Thoracic aorta (tissue), 2 donors: ENCODE measurements at regions not wholly inside any gene's neighbourhood (a gene's known extent, or its start where the extent isn't known, plus 50 kb on each side); places are given as distances from the start of the nearest gene placed in this dataset.

Experiments
- ATAC-seq: fragments of 150-250 bp; one replicate; pipeline ENCODE4 v1.8.0; 2017; ENCODE audit warnings: low read depth; ENCODE audit not compliant: insufficient number of reproducible peaks, low FRiP score
- DNase-seq: peaks from one replicate; pipeline ENCODE4 v3.0.0-alpha.2; 2020; ENCODE audit warnings: low spot score
- H3K27ac ChIP-seq, 2 donors: fragments of 200-600 bp; sonication (generic); 1 replicate in 1 of 2; 2 replicates in 1 of 2; pipeline ENCODE4 v1.5.1; 2016; ENCODE audit warnings: mild to moderate bottlenecking in 2 of 2, moderate library complexity in 2 of 2
- H3K27me3 ChIP-seq: fragments of 200-600 bp; sonication (generic); replicated peaks from 2 replicates; pipeline ENCODE4 v1.6.0; 2016; ENCODE audit warnings: mild to moderate bottlenecking; ENCODE audit not compliant: insufficient read depth
- H3K36me3 ChIP-seq: fragments of 200-600 bp; sonication (generic); one replicate; pipeline ENCODE4 v1.5.1; 2016
- H3K4me1 ChIP-seq, 2 donors: fragments of 200-600 bp; sonication (generic); 1 replicate in 1 of 2; 2 replicates in 1 of 2; pipeline versions ENCODE4 v1.5.1 to v1.6.0; 2016; ENCODE audit warnings: low read depth in 2 of 2, mild to moderate bottlenecking in 1 of 2; ENCODE audit not compliant: control insufficient read depth in 1 of 2
- H3K4me3 ChIP-seq: fragments of 200-600 bp; sonication (generic); 2 replicates; pipeline ENCODE4 v1.5.1; 2016; ENCODE audit warnings: mild to moderate bottlenecking
- H3K9me3 ChIP-seq: fragments of 200-600 bp; sonication (generic); 2 replicates; pipeline ENCODE4 v1.5.1; 2016
- CTCF ChIP-seq: fragments of 200-600 bp; sonication (generic); IDR thresholded peaks from one replicate; pipeline ENCODE4 v1.5.1; 2019; ENCODE audit warnings: antibody characterized with exemption

- no peak overlapping the region for H3K27ac ChIP-seq
- no peaks in the 10 kb centered on the region for H3K9me3 ChIP-seq
- no peaks in the 10 kb centered on the region for H3K36me3 ChIP-seq
- no peak for TF ChIP-seq CTCF
- H3K4me1 ChIP-seq: peaks cover 0 to 4% of the 10 kb centered on the region in 2 donors
- H3K4me3 ChIP-seq: no peak overlapping the region
- DNase-seq (no peak), ATAC-seq (no peak)
- H3K27me3 ChIP-seq: no peaks in the 10 kb centered on the region
These were observed 195.5 kb upstream of the NFIA start for GRCh38 chr1:60886793-60887331.

- H3K4me3 ChIP-seq: no peak overlapping the region
- H3K36me3 ChIP-seq: no peaks in the 10 kb centered on the region
- H3K27ac ChIP-seq: no peak overlapping the region
- H3K27me3 ChIP-seq: no peaks in the 10 kb centered on the region
- no peak for TF ChIP-seq CTCF
- H3K4me1 ChIP-seq: peaks cover 0 to 4% of the 10 kb centered on the region in 2 donors
- no peaks in the 10 kb centered on the region for H3K9me3 ChIP-seq
- ATAC-seq (no peak), DNase-seq (no peak)
These were observed 196.3 kb upstream of the NFIA start for GRCh38 chr1:60886090-60886489.

- no peaks in the 10 kb centered on the region for H3K4me1 ChIP-seq
- no peak overlapping the region for H3K27ac ChIP-seq
- no peaks in the 10 kb centered on the region for H3K27me3 ChIP-seq
- no peaks in the 10 kb centered on the region for H3K9me3 ChIP-seq
- no peak for TF ChIP-seq CTCF
- H3K36me3 ChIP-seq: no peaks in the 10 kb centered on the region
- ATAC-seq (no peak), DNase-seq (no peak)
- H3K4me3 ChIP-seq: no peak overlapping the region
These were observed 202.2 kb upstream of the NFIA start for GRCh38 chr1:60880202-60880601.

- no peaks in the 10 kb centered on the region for H3K27me3 ChIP-seq
- H3K36me3 ChIP-seq: no peaks in the 10 kb centered on the region
- no peak overlapping the region for H3K27ac ChIP-seq
- no peaks in the 10 kb centered on the region for H3K4me1 ChIP-seq
- ATAC-seq (no peak), DNase-seq (no peak)
- no peak overlapping the region for H3K4me3 ChIP-seq
- TF ChIP-seq CTCF: no peak
- no peaks in the 10 kb centered on the region for H3K9me3 ChIP-seq
These were observed 204.0 kb upstream of the NFIA start for GRCh38 chr1:60878323-60878722.

- Histone ChIP-seq H3K36me3 (no peaks in the 10 kb centered on the region), H3K4me3 (no peak overlapping the region), H3K27me3 (no peaks in the 10 kb centered on the region), H3K9me3 (no peaks in the 10 kb centered on the region), H3K4me1 (no peaks in the 10 kb centered on the region), H3K27ac (no peak overlapping the region)
- no peak for DNase-seq
- TF ChIP-seq CTCF: no peak
- no peak for ATAC-seq
These were observed 205.0 kb upstream of the NFIA start for GRCh38 chr1:60877376-60877775.
